HS-5 (cell line): ENCODE measurements at regions not wholly inside any gene's neighbourhood (a gene's known extent, or its start where the extent isn't known, plus 50 kb on each side); places are given as distances from the start of the nearest gene placed in this dataset.

Source experiments
- DNase-seq: peaks from one replicate; pipeline ENCODE4 v3.0.0-alpha.2; 2012; ENCODE audit warnings: low read depth

- no peak for DNase-seq
Observed at GRCh38 chr16:65790768-65791167, 575.7 kb upstream of the CDH5 start.

DNA sequence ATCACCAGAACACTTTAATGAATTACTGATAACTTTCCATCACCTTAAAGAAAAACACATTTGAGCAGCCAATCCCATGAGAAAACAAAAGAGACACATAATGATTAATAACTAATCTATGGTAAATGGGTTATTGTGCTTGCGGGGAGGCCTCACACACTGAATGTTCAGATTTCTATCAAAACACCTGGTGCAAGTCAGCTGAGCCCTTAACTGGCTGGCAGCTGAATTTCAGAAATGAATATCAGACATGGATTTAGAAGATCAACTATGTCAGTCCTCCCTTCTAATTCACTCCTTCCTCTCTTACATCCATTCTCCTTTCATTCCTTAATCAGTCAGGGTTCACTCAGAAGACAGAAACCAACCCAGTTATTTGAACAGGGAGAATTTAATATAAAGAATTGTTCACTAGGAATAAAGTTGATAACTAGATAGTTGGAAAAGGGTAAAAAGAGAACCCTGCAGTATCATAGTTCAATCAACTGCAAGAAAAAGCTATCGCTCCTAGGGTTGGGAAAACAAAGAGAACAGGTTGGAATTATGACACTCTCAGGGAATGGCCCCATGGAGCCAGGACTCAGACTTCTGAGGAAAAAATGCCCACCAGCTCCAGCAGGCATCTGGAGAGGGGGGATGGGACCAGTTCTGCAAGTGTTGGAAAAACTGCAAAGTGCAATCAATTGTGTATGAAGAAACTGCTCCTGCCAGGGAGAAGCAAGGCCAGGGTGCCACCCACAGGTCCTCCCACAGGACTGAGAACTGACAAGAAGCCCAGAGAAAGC is 577.1 kb upstream of the CDH5 start:
- no peak for DNase-seq

- no peak for DNase-seq
Observed at GRCh38 chr16:65788434-65789140, 577.9 kb upstream of the CDH5 start.

DNA sequence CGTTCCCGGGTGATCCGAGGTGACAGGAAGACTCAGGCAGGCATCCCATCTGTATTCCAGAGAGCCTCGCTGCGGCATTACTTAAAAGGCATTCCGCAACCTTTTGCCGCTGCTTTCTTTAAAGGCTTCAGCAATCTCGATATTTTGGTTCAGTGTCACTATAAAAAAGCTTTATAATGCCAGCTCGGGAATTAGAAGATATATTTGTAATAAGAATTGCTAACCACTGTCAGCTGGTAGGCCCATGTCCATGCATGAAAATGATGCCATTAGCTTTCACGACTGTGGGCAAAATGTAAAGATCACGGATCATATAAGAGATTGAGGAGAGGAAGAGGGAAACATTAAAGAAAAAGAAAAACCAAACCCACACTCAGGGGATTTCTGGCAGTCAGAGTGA is 578.6 kb upstream of the CDH5 start:
- DNase-seq: no peak

GRCh38 chr16:65786916-65787315 is 579.6 kb upstream of the CDH5 start:
- no peak for DNase-seq

GRCh38 chr16:65783709-65784474 is 582.6 kb upstream of the CDH5 start:
- no peak for DNase-seq

DNA sequence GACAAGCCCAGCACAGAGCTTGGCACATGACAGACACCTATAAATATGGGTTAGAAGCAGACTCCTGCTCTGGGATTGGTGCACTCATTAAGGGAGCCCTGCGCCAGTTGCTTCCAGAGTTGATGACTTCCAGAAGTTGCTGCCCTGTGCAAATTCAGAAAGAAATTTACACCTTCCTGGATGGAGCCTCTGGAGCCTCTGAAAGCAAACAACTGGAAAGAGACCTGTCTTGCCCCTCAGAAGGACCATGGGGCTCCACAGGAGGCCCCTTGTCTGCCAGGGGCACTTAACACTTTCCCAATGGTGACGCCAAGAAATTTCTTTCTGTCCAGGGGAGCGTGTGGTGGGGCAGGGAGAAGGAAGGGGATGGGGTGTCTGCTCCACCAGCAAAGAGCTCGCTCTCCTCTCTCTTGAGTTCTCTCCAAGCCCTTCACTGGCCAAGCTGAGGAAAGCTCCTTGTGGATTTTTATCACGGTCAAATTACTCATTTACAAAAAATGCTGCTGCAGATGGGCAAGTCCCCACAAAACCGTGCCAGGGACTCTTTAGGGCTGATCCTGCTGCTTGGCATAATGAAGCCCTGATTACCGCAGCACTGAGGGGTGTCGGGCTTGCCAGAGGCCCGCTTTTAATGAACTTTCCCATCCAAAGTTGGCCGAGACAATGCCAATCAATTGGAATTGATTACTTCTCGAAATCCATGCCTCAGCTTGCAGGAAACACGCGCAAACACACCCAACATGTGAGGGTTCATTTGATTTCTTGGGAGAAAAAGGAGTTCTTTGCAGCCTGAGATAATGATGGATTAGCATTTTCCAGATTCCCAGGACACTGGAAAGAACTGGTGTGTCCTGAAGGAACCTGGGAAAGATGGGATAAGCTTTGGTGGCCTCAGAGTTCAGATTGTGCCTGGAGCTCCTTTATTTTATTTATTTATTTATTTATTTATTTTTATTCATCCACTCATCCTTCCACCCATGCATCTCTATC is 583.6 kb upstream of the CDH5 start:
- peak; percentile 53 for DNase-seq

DNA sequence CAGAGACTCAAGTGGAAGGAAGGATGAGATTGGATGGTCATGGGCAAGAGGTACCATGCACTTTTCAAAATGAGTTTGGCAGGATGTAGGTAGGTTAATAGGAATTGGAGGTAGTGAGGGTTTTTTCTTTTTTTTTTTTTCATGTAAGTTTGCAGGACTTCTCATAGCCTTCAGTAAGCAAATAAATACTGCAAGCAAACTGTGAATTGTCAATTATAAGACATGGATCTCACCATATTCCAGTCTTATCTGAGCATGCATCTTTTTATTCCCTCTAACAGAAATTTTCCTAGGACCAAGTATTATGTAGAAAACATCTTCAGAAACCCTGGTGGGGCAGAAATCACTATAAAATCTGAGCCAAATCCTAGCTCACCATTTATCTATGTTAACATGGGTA is 584.6 kb upstream of the CDH5 start:
- no peak for DNase-seq

- no peak for DNase-seq
Observed at GRCh38 chr16:65781363-65781762, 585.1 kb upstream of the CDH5 start.

DNA sequence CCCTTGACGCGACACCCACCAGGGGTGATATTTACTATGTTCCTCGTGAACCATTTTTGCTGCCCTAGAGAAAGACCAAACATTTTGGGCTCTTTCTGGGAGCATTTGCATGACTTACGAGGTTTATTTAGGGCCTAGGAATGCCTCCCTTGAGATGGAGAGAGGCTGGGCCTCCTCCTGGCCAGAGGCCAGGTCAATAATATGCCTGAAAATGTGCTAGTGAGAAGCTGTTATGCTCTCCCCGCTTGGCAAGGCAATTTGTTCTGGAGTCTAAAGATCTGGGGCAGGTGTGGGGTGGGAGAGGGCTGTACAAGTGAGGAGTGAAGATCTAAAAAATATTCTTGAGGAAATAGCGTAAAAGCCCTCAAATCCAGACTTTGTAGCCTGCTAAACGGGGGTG is 587.3 kb upstream of the CDH5 start:
- no peak for DNase-seq

- no peak for DNase-seq
Observed at GRCh38 chr16:65776639-65777183, 589.8 kb upstream of the CDH5 start.

DNA sequence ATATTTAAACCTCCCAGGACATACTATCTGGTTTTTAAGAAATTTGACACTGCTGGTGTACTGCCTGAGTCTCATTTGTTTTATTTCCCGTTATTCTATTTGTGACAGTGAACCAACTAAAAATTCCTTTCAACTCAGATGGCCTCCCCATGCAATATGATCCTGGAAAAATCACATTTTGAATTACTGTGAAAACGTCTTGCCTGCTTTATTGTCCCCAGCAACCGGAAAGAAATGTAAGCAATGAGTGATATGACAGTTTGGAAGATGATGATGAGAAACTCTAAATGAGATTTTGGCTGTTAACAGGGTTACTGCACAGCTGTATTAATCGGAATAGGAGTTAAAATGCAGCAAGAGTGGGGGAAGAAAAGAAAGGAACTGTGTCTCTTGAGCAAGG is 590.7 kb upstream of the CDH5 start:
- DNase-seq: no peak

GRCh38 chr16:65774350-65774749 is 592.1 kb upstream of the CDH5 start:
- no peak for DNase-seq

GRCh38 chr16:65773301-65773874 is 593.1 kb upstream of the CDH5 start:
- no peak for DNase-seq

DNA sequence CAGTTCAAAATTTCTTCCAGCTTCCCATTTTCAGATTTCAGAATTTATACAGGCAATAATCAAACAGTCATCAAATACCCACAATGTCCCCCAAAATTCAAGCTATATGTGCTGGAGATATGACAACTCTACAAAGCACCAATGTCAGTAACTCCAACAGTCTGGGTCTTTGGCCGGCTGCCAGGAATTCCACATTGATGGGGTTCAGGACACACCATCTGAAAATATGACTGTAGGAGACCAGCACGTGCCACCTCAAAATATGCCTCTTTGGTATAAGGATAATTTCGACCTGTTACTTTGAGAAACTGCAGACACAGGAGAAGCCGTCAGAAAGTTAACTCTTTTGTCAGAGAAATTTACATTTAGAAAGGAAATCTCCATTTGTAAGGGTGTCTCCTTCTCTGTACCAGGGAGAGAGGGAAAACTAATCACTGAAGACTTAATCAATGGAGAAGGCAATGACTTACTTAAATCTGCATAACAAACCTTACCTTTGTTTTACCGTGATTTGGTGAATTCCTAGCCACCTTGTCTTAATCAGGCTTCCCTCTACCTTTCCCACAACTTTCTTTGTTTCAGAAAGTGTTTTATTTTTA is 594.3 kb upstream of the CDH5 start:
- no peak for DNase-seq

- no peak for DNase-seq
Observed at GRCh38 chr16:65771707-65772106, 594.8 kb upstream of the CDH5 start.

DNA sequence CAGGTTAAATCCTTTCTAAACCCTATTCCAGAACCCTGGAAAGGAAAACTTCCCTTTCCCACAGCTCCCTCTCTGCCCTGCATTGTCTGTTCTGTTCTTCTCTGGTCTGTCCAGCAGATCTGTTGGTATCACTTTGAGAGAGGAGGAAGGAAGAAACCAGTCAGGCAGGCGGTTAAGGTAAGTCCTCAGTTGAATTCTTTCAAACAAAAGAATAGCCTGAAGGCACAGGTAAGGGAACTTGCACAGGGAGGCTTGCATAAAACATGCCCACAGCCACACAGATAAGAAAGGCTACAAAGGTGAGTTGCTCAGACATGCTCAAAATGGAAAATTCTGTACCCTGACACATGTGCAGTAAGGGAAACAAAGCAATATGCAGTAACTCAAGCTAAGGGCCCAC is 595.7 kb upstream of the CDH5 start:
- no peak for DNase-seq

DNA sequence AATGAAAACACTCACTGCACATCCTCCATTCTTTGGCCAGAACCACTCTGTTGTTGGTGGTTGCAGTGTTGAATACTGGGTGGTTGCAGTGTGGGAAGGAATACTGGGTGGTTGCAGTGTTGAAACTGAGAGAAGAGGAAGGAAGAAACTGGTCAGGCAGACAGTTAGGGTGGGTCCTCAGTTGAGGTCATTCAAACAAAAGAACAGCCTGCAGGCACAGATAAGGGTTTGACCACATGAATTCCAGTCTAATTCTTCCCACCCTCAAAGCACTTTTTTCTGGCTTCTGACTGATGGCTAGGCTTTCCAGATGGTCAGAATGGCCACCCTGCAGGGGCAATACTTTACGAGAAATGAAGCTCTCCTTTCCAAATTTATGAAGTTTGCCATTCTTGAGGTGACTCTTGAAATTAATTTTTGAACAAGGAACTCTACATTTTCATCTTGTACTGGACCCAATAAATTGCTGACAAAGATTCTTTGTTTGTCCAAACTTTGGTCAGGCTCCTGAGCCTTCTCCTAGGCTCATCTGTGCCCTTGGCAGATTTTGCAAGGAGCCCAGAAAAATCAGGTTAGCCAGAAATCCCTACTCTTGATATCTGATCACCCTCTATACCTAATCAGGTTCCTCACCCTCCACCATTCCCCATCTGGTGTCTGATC is 596.6 kb upstream of the CDH5 start:
- no peak for DNase-seq

DNA sequence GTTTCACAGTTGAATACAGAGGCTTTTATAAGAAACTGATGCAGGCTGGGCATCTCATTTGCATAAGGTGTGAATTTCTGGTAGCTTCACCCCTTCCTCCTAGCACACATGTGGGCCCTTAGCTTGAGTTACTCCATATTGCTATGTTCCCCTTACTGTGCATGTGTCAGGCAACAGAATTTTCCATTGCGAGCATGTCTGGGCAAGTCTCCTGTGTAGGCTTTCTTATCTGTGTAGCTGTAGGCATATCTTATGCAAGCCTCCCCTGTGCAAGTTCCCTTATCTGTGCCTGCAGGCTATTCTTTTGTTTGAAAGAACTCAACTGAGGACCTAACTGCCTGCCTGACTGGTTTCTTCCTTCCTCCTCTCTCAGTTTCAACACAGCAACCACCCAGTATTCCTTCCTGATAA is 597.4 kb upstream of the CDH5 start:
- DNase-seq: no peak

- DNase-seq: no peak
Observed at GRCh38 chr16:65767125-65767524, 599.4 kb upstream of the CDH5 start.
